Fibroblast of skin of left quadriceps (primary cell): ENCODE measurements at regions not wholly inside any gene's neighbourhood (a gene's known extent, or its start where the extent isn't known, plus 50 kb on each side); places are given as distances from the start of the nearest gene placed in this dataset.
"Not testable (repeated sequence)": the region's sequence is repeated elsewhere in the genome, so short reads cannot be mapped to it uniquely, and the experiment has no call there.

Experiments used
- DNase-seq, 2 experiments: peaks; one replicate each; pipeline ENCODE4 v3.0.0-alpha.2; 2013; ENCODE audit warnings: low read depth in 2 of 2

GRCh38 chr21:25531538-25532250, 75.6 kb downstream of the MRPL39 start:
- DNase-seq: not testable (repeated sequence)

GRCh38 chr21:25528515-25528914, 78.8 kb downstream of the MRPL39 start:
- no peak for DNase-seq

GRCh38 chr21:25518491-25518911, 88.8 kb downstream of the MRPL39 start:
- no peak for DNase-seq

- DNase-seq: peak in 1 of 2 experiments; percentile 20
Observed at GRCh38 chr21:25515484-25516405, 91.5 kb downstream of the MRPL39 start.

- DNase-seq: no peak
Observed at GRCh38 chr21:25513810-25514209, 93.5 kb downstream of the MRPL39 start.

GRCh38 chr21:25512095-25513081, 94.9 kb downstream of the MRPL39 start:
- no peak for DNase-seq

GRCh38 chr21:25509862-25510261, 97.4 kb downstream of the MRPL39 start:
- DNase-seq: no peak

- no peak for DNase-seq
Observed at GRCh38 chr21:25508364-25508763, 98.9 kb downstream of the MRPL39 start.

- no peak for DNase-seq
Observed at GRCh38 chr21:25507522-25507921, 99.8 kb downstream of the MRPL39 start.

- peak; percentile 77 to 81 for DNase-seq
Observed at GRCh38 chr21:25506887-25507286, 100.4 kb downstream of the MRPL39 start.

- DNase-seq: no peak
Observed at GRCh38 chr21:25506261-25506660, 101.0 kb downstream of the MRPL39 start.

GRCh38 chr21:25503981-25504380, 103.3 kb downstream of the MRPL39 start:
- no peak for DNase-seq

- no peak for DNase-seq
Observed at GRCh38 chr21:25501996-25502665, 105.2 kb downstream of the MRPL39 start.

- no peak for DNase-seq
Observed at GRCh38 chr21:25501462-25501861, 105.8 kb downstream of the MRPL39 start.

GRCh38 chr21:25500598-25500997, 106.7 kb downstream of the MRPL39 start:
- DNase-seq: no peak

GRCh38 chr21:25496825-25497482, 110.3 kb downstream of the MRPL39 start:
- DNase-seq: peak; percentile 69 to 74

- DNase-seq: no peak
Observed at GRCh38 chr21:25494804-25495203, 112.5 kb downstream of the MRPL39 start.

- DNase-seq: no peak
Observed at GRCh38 chr21:25493722-25494121, 113.6 kb downstream of the MRPL39 start.

- no peak for DNase-seq
Observed at GRCh38 chr21:25491267-25491666, 116.0 kb downstream of the MRPL39 start.

- DNase-seq: no peak
Observed at GRCh38 chr21:25490742-25491141, 116.5 kb downstream of the MRPL39 start.

- no peak for DNase-seq
Observed at GRCh38 chr21:25489673-25490072, 117.6 kb downstream of the MRPL39 start.
